ENCODE measurements at regions not wholly inside any gene's neighbourhood (a gene's known extent, or its start where the extent isn't known, plus 50 kb on each side); places are given as distances from the start of the nearest gene placed in this dataset.

GRCh38 chr3:86254480-86254879 lies 736.5 kb downstream of the VGLL3 start:
- TF ChIP-seq EP300 (IDR thresholded peaks at IDR 0.05; ENCODE audit: borderline replicate concordance in 1 of 2, control insufficient read depth in 1 of 2, low read depth in 2 of 2, low read length in 2 of 2) (no peak), BCL3 (IDR thresholded peaks at IDR 0.05; ENCODE audit: borderline replicate concordance, insufficient read depth, low read depth, low read length, poor library complexity, severe bottlenecking) (no peak), FOS (IDR thresholded peaks at IDR 0.05; ENCODE audit: borderline replicate concordance, extremely low read depth, insufficient read length) (no peak)
